Central memory CD8-positive, alpha-beta T cell (primary cell): ENCODE measurements at regions not wholly inside any gene's neighbourhood (a gene's known extent, or its start where the extent isn't known, plus 50 kb on each side); places are given as distances from the start of the nearest gene placed in this dataset.

Source experiments
- ATAC-seq: fragments of 150-1000 bp; cut with Tn5 transposase; replicated peaks from 2 replicates; pipeline ENCODE4 v1.10.0; 2022; ENCODE audit warnings: mild to moderate bottlenecking, moderate FRiP score, moderate number of reproducible peaks; ENCODE audit not compliant: poor library complexity, severe bottlenecking; ENCODE audit errors: extremely low read depth
- DNase-seq, 2 donors: peaks; one replicate each; pipeline ENCODE4 v3.0.0; 2021; ENCODE audit warnings: low spot score in 2 of 2
- H3K27ac Mint-ChIP-seq: one replicate; pipeline ENCODE4 v1.8.0; 2022; ENCODE audit warnings: low read depth, mild to moderate bottlenecking, moderate library complexity, mixed read lengths
- H3K27me3 Mint-ChIP-seq: one replicate; pipeline ENCODE4 v1.8.0; 2022; ENCODE audit warnings: mixed read lengths
- H3K36me3 Mint-ChIP-seq: one replicate; pipeline ENCODE4 v1.8.0; 2022; ENCODE audit warnings: mild to moderate bottlenecking, moderate library complexity, mixed read lengths; ENCODE audit not compliant: insufficient read depth
- H3K4me1 Mint-ChIP-seq: one replicate; pipeline ENCODE4 v1.8.0; 2022; ENCODE audit warnings: mixed read lengths
- H3K4me3 Mint-ChIP-seq: one replicate; pipeline ENCODE4 v1.8.0; 2022; ENCODE audit warnings: mild to moderate bottlenecking, moderate library complexity, mixed read lengths
- H3K9me3 Mint-ChIP-seq: one replicate; pipeline ENCODE4 v1.8.0; 2022; ENCODE audit warnings: mixed read lengths

DNA sequence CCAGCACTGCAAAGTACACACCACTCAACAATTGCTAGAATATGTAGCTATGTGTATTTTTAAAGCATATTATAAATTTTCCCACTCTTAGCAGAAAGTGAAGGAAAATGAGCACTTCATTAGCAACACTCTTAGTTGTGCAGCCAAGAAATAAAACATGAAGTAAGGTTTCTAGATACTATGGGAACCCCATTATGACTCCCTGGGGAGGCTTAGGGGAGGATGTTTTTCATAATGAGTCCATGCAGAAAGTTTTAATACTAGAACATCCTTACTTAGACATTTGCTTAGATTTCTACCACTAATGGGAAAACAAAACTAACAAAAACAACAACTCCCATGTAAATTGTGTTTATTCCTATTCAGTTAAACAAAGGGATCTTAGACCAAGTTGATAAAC, 148.4 kb upstream of the HDAC9 start:
- H3K9me3 Mint-ChIP-seq, result no peaks in the 10 kb centered on the region
- H3K4me3 Mint-ChIP-seq, result no peak overlapping the region
- no peaks in the 10 kb centered on the region for H3K4me1 Mint-ChIP-seq
- H3K27ac Mint-ChIP-seq, result no peak overlapping the region
- no peaks in the 10 kb centered on the region for H3K27me3 Mint-ChIP-seq
- ATAC-seq, result no peak
- peaks cover 1% of the 10 kb centered on the region for H3K36me3 Mint-ChIP-seq
- no peak for DNase-seq

DNA sequence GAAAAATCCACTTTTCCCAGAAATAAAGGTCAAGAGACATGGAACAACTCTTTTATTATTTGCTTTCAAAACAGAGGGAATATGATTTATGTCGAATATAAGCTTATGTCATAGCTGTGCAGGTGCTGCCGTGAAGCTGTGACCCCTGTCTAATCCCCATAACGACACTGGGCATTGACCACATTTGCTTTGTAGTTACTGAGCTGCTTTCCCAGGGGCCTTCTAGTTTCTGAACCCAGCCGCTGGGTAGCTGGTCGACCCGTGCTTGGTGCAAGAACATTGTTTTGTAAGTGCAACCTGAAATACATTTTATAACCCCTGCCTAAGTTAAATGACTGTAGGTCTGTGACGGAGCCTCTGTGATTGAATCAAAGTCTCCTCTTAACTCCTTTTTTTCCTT, 144.9 kb upstream of the HDAC9 start:
- Mint-ChIP-seq H3K27ac (no peak overlapping the region), H3K9me3 (no peaks in the 10 kb centered on the region), H3K27me3 (no peaks in the 10 kb centered on the region), H3K4me3 (no peak overlapping the region), H3K36me3 (peaks cover under 1% of the 10 kb centered on the region), H3K4me1 (peaks cover 5% of the 10 kb centered on the region)
- DNase-seq (no peak), ATAC-seq (no peak)

DNA sequence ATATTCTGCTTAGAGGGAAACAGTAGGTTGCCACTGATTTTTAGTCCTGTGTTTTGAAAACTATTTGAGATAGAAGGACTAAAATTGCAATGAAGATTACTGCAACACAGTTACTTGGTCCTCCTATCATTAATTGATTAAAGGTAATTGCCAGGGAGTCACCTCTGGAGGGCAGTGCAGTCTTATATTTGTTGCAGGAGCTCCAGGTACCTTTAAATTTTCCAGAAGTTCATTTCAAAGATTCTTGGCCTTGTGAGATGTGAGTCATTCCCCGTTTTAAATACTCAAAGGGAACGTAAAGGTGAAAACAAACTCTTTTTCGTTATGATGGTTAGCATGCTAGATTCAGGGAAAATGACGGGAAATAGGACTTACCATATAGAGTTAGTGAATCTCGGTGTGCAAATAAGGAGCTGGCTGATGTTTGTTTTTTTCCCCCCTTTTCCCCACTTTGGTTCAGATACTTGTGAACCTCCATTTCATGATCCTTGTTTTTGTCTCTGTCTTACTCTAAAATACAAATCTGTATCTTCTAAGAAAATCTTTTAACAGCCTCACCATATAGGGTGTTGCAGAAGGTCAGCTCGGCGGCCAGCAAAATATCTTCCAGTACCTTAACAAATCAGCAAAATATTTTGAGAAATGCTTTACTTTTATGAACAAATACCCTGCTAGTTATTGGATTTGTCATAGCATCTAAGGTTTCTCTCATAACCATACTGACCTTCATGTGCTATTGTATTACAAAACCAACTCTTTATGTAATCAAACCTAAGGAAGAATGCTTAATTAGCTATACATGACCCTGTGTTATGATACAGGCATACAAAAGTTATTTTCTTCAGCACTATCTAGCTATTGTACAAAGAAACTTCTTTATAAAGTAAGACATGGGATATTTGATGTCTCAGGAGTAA, 143.0 kb upstream of the HDAC9 start:
- Mint-ChIP-seq H3K27me3 (no peaks in the 10 kb centered on the region), H3K27ac (no peak overlapping the region), H3K4me3 (no peak overlapping the region), H3K36me3 (peaks cover 1% of the 10 kb centered on the region), H3K9me3 (no peaks in the 10 kb centered on the region), H3K4me1 (peaks cover 5% of the 10 kb centered on the region)
- ATAC-seq, result peak; percentile 31
- no peak for DNase-seq

DNA sequence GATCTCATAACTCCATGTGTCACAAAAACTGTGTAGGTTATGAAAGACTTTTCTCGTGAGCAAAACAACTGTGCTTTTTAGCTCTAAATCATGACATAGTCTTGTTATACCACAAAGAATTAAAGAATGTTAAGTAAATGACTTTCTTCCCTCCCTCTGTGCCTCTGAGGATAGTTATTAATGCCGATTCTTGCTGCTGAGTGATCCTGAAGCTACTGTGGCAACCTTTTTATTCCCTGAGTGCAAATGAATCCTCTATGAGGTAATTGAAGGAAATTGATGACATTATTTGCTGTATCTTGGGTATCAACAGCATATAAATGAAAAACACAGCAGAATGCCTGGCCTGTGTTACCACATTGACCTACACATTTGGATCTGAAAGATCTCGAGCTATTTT, 142.2 kb upstream of the HDAC9 start:
- ATAC-seq (no peak), DNase-seq (no peak)
- Mint-ChIP-seq H3K36me3 (peaks cover 1% of the 10 kb centered on the region), H3K27ac (no peak overlapping the region), H3K4me1 (peaks cover 5% of the 10 kb centered on the region), H3K27me3 (no peaks in the 10 kb centered on the region), H3K4me3 (no peak overlapping the region), H3K9me3 (no peaks in the 10 kb centered on the region)

DNA sequence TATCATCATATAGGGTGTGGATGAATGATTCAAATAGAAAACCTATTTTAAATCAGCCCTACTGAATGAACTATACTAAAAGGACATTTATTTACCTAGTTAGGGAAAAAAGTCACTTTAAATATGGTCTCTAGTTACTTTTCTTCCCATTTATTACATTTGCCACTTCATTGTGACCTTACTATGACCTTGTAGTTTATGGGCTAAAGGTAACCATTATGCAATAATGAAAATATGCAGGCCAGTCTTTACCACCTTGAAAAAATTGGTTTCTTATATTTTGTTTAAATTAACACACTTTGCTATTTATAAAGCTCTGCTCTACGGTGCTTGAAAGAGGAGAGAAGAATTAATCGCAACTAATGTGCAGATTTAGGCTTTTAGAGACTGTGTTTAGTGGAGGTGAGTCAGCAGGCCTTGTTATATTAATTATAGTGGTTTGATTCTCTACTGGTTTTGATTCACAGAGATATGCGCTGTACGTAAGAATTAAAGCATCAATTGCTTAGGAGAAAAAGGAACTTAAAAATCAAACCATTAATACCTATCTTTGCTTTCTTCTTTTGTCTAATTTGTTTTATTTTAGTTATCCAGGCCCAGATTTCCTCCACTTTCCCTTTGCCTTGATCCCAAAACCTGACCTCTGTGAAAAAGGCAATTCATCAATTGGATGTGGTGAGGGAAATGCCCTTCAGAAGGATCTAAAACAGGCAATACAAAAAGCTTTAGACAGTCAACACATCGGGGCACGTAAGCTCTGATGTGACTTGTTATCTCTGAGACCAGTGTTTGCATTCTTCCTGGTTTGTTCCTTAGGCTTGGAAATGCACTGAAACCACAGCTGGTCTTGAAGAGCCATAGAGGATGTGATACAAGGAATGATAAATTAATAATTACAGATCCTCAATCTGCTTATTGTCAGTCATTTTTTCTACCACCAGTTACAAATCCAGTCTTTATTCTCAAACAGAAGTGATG, 141.2 kb upstream of the HDAC9 start:
- H3K27ac Mint-ChIP-seq, result no peak overlapping the region
- H3K27me3 Mint-ChIP-seq, result no peaks in the 10 kb centered on the region
- peaks cover 5% of the 10 kb centered on the region for H3K4me1 Mint-ChIP-seq
- peaks cover 1% of the 10 kb centered on the region for H3K36me3 Mint-ChIP-seq
- DNase-seq (no peak), ATAC-seq (no peak)
- H3K4me3 Mint-ChIP-seq, result no peak overlapping the region
- no peaks in the 10 kb centered on the region for H3K9me3 Mint-ChIP-seq

DNA sequence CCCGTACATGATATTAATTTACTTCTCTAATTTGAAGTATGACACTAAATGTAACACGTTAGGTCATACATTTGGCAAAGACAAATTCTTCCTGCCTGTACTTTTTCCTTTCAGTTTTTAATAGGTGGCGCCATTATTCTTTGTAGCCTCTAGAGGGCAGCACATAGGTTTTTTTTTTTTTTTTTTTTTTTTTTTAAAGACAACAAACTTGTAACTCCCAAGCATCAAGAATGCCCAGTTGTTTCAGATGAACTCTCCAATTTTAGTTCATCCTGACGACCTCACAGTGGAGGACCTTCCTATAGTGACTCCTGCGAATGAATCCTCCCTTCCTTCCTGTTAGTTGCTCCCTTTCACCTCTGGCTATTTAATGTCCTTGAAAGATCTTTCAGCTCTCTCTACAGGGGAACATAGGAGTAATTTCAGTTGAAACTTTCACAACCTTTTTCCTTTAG, 139.3 kb upstream of the HDAC9 start:
- Mint-ChIP-seq H3K9me3 (no peaks in the 10 kb centered on the region), H3K27ac (no peak overlapping the region), H3K4me3 (peak overlapping the region; percentile 41), H3K36me3 (peaks cover 1% of the 10 kb centered on the region), H3K27me3 (no peaks in the 10 kb centered on the region), H3K4me1 (peaks cover 5% of the 10 kb centered on the region)
- ATAC-seq, result peak; percentile 55
- DNase-seq, result no peak

DNA sequence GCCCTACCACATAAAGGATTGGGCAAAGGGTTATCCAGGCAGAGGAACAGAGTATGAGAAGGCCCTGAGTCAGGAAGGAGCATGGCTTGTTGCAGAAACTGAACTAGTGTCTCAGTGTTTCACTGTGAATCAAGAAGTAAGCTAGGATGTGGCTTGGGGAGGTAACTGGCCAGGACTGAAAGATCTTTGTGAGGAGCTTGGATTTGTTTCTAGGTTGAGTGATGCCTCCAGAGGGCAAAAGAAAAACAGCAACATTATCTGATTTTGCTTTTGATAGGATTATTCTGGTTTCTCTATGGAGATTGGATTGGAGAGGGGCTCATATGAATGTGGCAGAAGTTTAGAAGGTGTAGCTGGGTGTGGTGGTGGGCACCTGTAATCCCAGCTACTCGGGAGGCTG, 137.9 kb upstream of the HDAC9 start:
- ATAC-seq (no peak), DNase-seq (no peak)
- Mint-ChIP-seq H3K27me3 (no peaks in the 10 kb centered on the region), H3K4me1 (no peaks in the 10 kb centered on the region), H3K36me3 (peaks cover 1% of the 10 kb centered on the region), H3K9me3 (no peaks in the 10 kb centered on the region), H3K4me3 (no peak overlapping the region), H3K27ac (no peak overlapping the region)

DNA sequence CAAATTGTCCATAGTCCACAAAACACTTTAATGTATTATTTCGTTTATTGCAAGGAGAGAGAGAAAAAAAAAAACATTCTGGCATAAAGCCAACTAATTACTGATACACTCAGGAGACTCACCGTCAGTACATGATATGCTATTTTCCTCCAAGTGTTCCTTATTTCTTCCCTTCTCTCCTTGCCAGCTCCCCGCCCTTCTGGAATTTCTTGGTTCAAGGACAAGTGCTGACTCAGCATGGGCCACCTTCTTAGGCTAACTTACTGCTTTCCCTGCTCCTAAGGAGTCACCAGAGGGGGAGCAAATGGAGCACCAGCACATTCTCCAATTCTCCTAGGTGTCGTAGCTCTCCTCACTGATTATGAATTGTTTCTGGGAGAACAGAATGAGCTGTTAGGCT, 133.8 kb upstream of the HDAC9 start:
- H3K9me3 Mint-ChIP-seq, result no peaks in the 10 kb centered on the region
- no peak overlapping the region for H3K27ac Mint-ChIP-seq
- H3K4me1 Mint-ChIP-seq, result no peaks in the 10 kb centered on the region
- no peaks in the 10 kb centered on the region for H3K27me3 Mint-ChIP-seq
- no peak overlapping the region for H3K4me3 Mint-ChIP-seq
- H3K36me3 Mint-ChIP-seq, result no peaks in the 10 kb centered on the region
- ATAC-seq (no peak), DNase-seq (no peak)

DNA sequence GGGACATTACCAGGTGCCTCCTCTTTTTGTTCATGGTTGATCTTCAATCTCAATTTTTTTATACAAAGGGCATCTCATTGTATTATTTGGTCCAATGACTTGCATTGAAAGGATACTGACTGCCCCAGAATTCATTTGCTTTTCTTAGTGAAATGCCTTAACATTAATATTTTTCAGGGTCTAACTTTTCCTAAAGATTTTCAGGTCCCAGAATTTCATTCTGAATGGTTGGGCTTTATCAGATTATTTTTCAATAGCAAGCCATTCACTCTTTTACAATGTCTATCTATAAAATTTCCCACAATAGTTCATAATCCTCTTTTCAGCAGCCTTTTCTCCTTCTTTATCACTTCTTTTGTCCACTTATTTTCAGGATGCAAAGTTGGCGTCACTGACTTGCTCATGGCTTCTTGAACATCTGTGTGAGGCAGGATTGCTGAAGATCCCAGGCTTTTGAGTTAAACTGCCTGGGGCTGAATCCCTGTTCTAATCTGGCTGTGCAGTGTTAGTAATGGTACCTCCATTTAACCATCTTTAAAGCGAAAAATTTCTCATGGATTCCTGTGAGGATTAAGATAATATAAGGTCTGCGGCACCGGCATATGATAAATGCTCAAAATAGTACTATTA, 131.7 kb upstream of the HDAC9 start:
- no peak overlapping the region for H3K27ac Mint-ChIP-seq
- ATAC-seq, result no peak
- no peaks in the 10 kb centered on the region for H3K27me3 Mint-ChIP-seq
- H3K4me1 Mint-ChIP-seq, result no peaks in the 10 kb centered on the region
- H3K36me3 Mint-ChIP-seq, result no peaks in the 10 kb centered on the region
- no peak for DNase-seq
- H3K9me3 Mint-ChIP-seq, result no peaks in the 10 kb centered on the region
- no peak overlapping the region for H3K4me3 Mint-ChIP-seq

DNA sequence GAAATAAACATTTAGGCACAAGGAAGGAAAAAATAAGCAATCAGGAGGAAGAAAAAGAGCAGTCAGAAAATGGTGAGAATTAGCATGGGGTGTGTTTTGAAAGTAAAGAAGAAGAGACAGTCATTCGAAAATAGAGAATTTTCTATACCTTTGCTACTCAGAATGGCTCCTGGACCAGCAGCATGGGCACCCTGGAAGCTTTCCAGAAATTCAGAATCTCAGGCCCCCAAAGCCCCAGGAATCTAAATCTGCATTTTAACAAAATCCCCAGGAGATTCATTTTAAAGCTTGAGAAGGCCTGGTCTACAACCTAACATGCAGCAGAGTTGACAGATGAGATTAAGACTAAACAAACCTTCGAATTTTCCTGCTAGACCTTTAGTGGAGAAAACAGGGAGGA, 131.2 kb upstream of the HDAC9 start:
- no peak overlapping the region for H3K4me3 Mint-ChIP-seq
- no peaks in the 10 kb centered on the region for H3K4me1 Mint-ChIP-seq
- ATAC-seq (no peak), DNase-seq (no peak)
- no peaks in the 10 kb centered on the region for H3K36me3 Mint-ChIP-seq
- no peak overlapping the region for H3K27ac Mint-ChIP-seq
- no peaks in the 10 kb centered on the region for H3K27me3 Mint-ChIP-seq
- H3K9me3 Mint-ChIP-seq, result no peaks in the 10 kb centered on the region

DNA sequence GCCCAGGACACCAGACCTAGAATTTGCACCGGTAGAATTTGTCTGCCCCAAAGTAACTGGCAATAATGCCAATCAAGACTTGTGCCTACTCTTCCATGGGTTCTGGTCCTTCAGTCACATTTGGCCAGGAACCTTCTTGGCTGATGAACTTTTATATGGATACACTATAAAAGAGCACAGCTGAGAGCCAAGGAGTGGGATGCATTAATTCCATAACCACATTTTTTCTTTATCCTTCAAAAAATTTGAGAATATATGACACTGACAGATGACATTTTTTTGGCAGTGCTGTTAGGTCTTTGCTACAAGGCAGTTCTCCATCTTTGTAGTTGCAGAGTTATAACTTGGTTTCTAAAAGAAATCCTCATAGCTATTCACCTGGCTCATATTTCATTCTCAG, 129.2 kb upstream of the HDAC9 start:
- no peaks in the 10 kb centered on the region for H3K9me3 Mint-ChIP-seq
- no peaks in the 10 kb centered on the region for H3K4me1 Mint-ChIP-seq
- H3K36me3 Mint-ChIP-seq, result no peaks in the 10 kb centered on the region
- DNase-seq (no peak), ATAC-seq (no peak)
- no peak overlapping the region for H3K4me3 Mint-ChIP-seq
- no peaks in the 10 kb centered on the region for H3K27me3 Mint-ChIP-seq
- no peak overlapping the region for H3K27ac Mint-ChIP-seq

DNA sequence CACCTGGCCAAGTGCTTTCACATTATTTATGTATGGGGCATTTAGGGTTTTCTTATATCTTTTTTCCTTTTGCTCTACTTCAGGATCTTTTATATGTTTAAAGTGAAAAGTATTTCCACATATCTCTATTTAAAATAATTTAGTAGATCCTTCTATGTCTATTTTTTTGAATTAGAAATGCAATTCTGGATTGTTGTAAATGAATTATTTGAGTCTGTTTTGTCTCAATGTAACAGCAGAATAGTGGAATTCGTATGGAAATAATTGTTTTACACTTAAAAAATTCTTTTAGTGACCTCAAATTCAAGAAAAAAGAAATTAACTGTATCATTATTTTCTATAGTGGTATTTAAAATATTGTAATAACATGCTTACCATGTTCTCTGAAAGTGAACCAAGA, 126.5 kb upstream of the HDAC9 start:
- no peak for ATAC-seq
- Mint-ChIP-seq H3K4me1 (no peaks in the 10 kb centered on the region), H3K27me3 (no peaks in the 10 kb centered on the region), H3K36me3 (no peaks in the 10 kb centered on the region), H3K4me3 (no peak overlapping the region), H3K27ac (no peak overlapping the region), H3K9me3 (no peaks in the 10 kb centered on the region)
- no peak for DNase-seq
